KOPT-K1 (cell line): ENCODE measurements at regions not wholly inside any gene's neighbourhood (a gene's known extent, or its start where the extent isn't known, plus 50 kb on each side); places are given as distances from the start of the nearest gene placed in this dataset.
"Not testable (repeated sequence)": the region's sequence is repeated elsewhere in the genome, so short reads cannot be mapped to it uniquely, and the experiment has no call there.

Experiments
- H3K27ac ChIP-seq: fragments of 200-600 bp; sonication (generic); 2 replicates; pipeline ENCODE4 v1.5.1; 2016; ENCODE audit warnings: antibody characterized with exemption, mild to moderate bottlenecking, low read depth, low read length; ENCODE audit not compliant: poor library complexity, severe bottlenecking
- H3K36me3 ChIP-seq: fragments of 200-600 bp; sonication (generic); 2 replicates; pipeline ENCODE4 v1.5.1; 2017; ENCODE audit warnings: antibody characterized with exemption, mild to moderate bottlenecking, low read length, moderate library complexity; ENCODE audit not compliant: insufficient read depth
- H3K9me3 ChIP-seq: fragments of 200-600 bp; sonication (generic); 2 replicates; pipeline ENCODE4 v1.5.1; 2017; ENCODE audit warnings: antibody characterized with exemption, low read length, mild to moderate bottlenecking; ENCODE audit not compliant: insufficient read depth, poor library complexity, severe bottlenecking

DNA sequence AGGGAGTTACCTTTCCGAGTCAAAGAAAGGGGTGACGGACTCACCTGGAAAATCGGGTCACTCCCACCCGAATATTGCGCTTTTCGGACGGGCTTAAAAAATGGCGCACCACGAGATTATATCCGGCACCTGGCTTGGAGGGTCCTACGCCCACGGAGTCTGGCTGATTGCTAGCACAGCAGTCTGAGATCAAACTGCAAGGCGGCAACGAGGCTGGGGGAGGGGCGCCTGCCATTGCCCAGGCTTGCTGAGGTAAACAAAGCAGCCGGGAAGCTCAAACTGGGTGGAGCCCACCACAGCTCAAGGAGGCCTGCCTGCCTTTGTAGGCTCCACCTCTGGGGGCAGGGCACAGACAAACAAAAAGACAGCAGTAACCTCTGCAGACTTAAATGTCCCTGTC lies 72.6 kb upstream of the RORB start:
- H3K27ac ChIP-seq, H3K36me3 ChIP-seq, H3K9me3 ChIP-seq: not testable (repeated sequence)

DNA sequence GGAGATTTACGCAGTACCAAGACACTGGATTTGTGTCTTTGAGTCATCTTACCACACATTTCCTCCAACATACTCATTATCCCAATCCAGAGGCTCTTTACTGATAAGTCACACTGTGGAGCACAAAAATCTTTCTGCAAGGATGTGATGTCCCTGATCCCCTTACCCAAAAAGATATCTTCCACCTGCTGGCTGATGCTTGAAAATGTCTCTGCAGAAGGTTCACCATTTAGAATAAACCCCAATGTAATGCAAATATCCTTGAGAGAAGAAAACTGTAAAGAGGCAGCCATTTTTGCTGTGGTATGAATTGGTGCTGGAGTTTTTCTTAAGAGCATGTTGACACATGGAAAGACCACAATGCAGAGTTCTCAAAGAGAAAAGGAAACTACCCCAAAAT lies 65.7 kb upstream of the RORB start:
- H3K27ac ChIP-seq, result no peak overlapping the region
- H3K9me3 ChIP-seq, result no peaks in the 10 kb centered on the region
- no peaks in the 10 kb centered on the region for H3K36me3 ChIP-seq

DNA sequence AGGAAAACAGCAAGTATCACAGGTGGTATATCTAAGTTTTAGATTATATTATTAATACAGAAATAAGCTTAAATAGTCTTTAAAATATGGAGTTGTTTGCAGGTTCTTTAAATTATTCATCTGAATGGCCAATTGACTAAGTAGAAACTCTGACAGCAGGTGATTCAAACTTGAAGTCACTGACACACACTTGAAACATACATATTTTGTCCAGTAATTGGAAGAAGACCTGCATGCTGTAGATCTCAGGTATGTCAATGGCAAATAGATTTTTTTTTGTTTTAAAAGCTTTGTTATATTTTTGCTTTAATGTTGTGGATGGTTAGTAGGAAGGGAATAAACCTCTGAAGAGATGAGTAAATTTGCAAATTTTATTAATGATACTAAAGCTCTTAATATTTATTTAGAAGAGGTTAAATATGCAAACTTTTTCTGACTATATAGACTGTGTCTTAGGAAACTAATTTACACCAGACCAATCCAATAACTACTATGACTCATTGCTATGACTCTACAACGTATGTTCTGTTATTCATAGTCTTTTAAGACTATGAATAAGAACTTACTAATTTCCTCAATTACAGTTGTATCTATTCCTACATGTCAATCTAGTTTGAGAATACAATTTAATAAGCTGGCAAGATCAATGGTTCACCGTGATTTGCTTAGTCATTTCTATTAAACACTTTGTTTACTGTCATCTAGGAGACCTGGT lies 53.9 kb upstream of the RORB start:
- Histone ChIP-seq H3K27ac (no peak overlapping the region), H3K9me3 (no peaks in the 10 kb centered on the region), H3K36me3 (no peaks in the 10 kb centered on the region)

DNA sequence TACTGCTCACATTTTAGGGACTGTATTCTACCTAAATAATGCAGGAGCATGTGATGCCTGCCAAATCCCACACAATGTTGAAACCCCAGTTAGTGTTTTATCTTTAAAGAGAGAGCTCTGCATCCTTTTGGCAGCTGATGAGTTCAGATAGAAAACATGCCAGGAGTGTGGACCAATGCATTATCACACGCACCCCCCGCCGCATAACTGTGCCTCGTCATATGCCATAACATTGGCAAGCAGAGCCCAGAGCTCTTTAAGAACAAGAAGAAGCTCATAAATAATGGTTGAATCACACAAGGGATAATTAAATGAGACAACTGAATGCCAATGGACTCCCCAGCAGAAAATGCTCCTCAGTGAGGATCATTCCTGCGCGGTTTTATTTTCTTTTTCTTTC lies 52.8 kb upstream of the RORB start:
- Histone ChIP-seq H3K9me3 (no peaks in the 10 kb centered on the region), H3K27ac (no peak overlapping the region), H3K36me3 (no peaks in the 10 kb centered on the region)
